SJSA1 (cell line): ENCODE measurements at regions not wholly inside any gene's neighbourhood (a gene's known extent, or its start where the extent isn't known, plus 50 kb on each side); places are given as distances from the start of the nearest gene placed in this dataset.

Experiments
- DNase-seq, 2 experiments: peaks; one replicate each; pipeline ENCODE4 v3.0.0-alpha.2; 2015 to 2020; ENCODE audit warnings: low spot score in 2 of 2, low read depth in 1 of 2
- H3K27ac ChIP-seq: fragments of 250-450 bp; sonication (Bioruptor Pico); 2 replicates; pipeline ENCODE4 v1.5.1; 2020; ENCODE audit warnings: mild to moderate bottlenecking, moderate library complexity
- H3K27me3 ChIP-seq: fragments of 250-450 bp; sonication (Bioruptor Pico); replicated peaks from 2 replicates; pipeline ENCODE4 v1.5.1; 2020; ENCODE audit warnings: mild to moderate bottlenecking, moderate library complexity
- H3K36me3 ChIP-seq: fragments of 250-450 bp; sonication (Bioruptor Pico); 2 replicates; pipeline ENCODE4 v1.5.1; 2020; ENCODE audit warnings: mild to moderate bottlenecking
- H3K4me1 ChIP-seq: fragments of 250-450 bp; sonication (Bioruptor Pico); replicated peaks from 2 replicates; pipeline ENCODE4 v1.6.1; 2021; ENCODE audit warnings: mild to moderate bottlenecking
- H3K4me3 ChIP-seq: fragments of 250-450 bp; sonication (Bioruptor Pico); 2 replicates; pipeline ENCODE4 v1.5.1; 2020; ENCODE audit warnings: mild to moderate bottlenecking
- H3K9me3 ChIP-seq: fragments of 250-450 bp; sonication (Bioruptor Pico); replicated peaks from 2 replicates; pipeline ENCODE4 v1.5.1; 2020; ENCODE audit warnings: mild to moderate bottlenecking

DNA sequence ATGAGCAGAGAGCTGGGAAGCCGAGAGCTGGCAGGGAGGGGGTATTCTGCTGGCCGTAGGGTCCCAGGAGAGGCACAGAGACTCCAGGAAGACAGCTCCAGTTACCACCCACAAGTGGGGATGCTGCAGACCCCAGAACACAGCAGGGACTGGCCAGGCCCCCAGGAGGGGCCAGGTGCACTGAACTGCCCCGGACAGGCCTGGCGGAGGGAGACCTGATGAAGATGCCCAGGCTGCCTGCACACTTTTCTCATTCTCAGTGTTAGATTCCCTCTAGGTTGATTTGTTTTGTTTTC is 110.8 kb downstream of the CPZ start:
- Histone ChIP-seq H3K4me3 (no peak overlapping the region), H3K27me3 (no peaks in the 10 kb centered on the region), H3K4me1 (no peaks in the 10 kb centered on the region), H3K9me3 (no peaks in the 10 kb centered on the region), H3K36me3 (no peaks in the 10 kb centered on the region), H3K27ac (no peak overlapping the region)
- DNase-seq, result peak in 1 of 2 experiments; percentile 5

- no peak overlapping the region for H3K4me3 ChIP-seq
- DNase-seq, result peak in 1 of 2 experiments; percentile 17
- H3K27me3 ChIP-seq, result no peaks in the 10 kb centered on the region
- no peaks in the 10 kb centered on the region for H3K36me3 ChIP-seq
- no peaks in the 10 kb centered on the region for H3K9me3 ChIP-seq
- H3K4me1 ChIP-seq, result no peaks in the 10 kb centered on the region
- H3K27ac ChIP-seq, result no peak overlapping the region
Measured at GRCh38 chr4:8702516-8703400, 110.2 kb downstream of the CPZ start.

DNA sequence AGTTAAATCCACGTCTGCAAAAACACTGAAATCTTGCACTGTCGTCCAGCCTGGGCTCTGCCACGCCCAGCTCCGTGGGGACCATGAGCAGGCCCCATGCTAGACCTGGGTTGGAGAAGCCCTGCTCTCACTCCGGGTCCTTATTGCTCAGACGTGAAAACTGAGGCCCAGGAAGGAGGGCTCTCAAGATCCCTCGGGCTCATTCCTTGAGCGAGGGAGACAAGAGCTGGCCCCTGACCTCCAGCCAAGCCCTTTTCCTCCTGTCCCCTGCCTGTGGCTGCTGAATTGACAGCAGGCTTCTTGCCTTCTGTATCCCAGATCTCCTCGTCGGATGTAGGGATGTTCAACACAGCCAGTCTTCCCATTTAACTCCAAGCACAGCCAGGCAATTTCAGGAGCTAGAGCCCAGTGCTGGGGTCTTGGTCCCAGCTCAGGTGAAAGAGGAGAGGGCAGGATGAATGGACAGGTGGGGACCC is 109.5 kb downstream of the CPZ start:
- Histone ChIP-seq H3K36me3 (no peaks in the 10 kb centered on the region), H3K27ac (no peak overlapping the region), H3K4me1 (no peaks in the 10 kb centered on the region), H3K27me3 (no peaks in the 10 kb centered on the region), H3K9me3 (no peaks in the 10 kb centered on the region), H3K4me3 (no peak overlapping the region)
- DNase-seq, result peak in 1 of 2 experiments; percentile 6

DNA sequence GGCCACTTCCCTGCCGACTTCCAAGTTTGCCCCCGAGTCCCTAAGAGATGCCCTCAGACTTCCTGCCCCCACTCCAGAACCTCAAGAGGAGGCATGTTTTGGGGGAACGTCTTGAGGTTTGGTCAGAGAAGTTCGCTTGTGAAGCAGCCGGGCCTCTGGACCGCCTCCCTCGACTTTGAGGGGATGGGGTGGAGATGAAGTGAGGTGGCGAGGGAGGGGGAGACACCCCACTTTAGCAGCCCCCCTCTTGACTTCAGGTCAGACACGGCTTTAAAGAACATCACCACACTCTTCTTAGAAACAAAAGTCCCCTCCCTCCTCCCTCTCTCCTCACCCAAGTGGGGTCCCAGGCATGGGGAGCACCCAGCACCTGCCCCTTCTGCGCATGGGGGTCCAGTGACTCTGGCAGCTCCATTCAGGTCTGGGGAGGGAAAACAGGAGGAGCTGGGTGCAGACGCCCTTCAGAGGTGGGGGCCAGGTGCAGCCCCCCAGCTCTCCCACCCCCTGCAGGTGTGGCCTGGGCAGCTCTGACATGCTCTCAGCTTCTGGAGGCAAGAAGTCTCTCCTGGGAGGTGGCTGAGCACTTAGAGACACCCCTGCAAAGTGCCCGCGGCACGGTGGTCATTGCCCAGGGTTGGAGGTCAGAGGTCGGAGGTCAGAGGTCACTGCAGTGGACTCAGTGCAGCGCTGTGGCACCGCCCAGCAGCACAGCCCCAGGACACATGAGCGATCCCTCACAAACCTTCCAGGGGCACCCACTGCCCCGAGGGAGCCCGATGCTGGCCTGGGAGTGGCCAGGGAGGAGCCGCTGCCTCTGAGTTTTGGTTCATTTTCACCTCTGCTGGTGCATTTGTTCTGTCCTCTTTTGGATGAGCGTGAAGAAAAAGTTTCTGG is 108.8 kb downstream of the CPZ start:
- no peak overlapping the region for H3K27ac ChIP-seq
- H3K27me3 ChIP-seq, result no peaks in the 10 kb centered on the region
- DNase-seq, result peak in 1 of 2 experiments; percentile 14
- H3K4me1 ChIP-seq, result no peaks in the 10 kb centered on the region
- H3K4me3 ChIP-seq, result no peak overlapping the region
- H3K36me3 ChIP-seq, result no peaks in the 10 kb centered on the region
- no peaks in the 10 kb centered on the region for H3K9me3 ChIP-seq

- H3K4me3 ChIP-seq, result no peak overlapping the region
- H3K27ac ChIP-seq, result no peak overlapping the region
- H3K36me3 ChIP-seq, result no peaks in the 10 kb centered on the region
- H3K4me1 ChIP-seq, result no peaks in the 10 kb centered on the region
- no peak for DNase-seq
- no peaks in the 10 kb centered on the region for H3K9me3 ChIP-seq
- no peaks in the 10 kb centered on the region for H3K27me3 ChIP-seq
Measured at GRCh38 chr4:8700531-8700930, 108.0 kb downstream of the CPZ start.

GRCh38 chr4:8699479-8700145 is 107.0 kb downstream of the CPZ start:
- Histone ChIP-seq H3K4me1 (no peaks in the 10 kb centered on the region), H3K4me3 (no peak overlapping the region), H3K9me3 (no peaks in the 10 kb centered on the region), H3K27me3 (no peaks in the 10 kb centered on the region), H3K27ac (no peak overlapping the region), H3K36me3 (no peaks in the 10 kb centered on the region)
- DNase-seq, result no peak

DNA sequence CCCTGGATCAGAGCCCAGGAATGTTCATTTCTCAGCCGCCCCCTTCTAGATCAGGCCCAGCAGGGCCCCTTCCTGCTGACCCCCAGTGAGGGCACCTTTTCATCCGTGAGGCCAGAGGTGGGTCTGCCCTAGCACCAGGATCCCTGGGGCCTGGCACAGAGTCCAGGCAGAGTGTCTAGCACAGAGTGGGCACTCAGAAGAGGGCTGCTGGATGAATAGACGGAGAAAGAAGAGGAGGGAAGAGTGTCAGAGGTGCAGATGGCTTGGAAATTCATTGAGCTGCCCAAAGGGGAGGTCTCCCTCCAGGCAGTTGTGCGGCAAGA is 106.5 kb downstream of the CPZ start:
- Histone ChIP-seq H3K4me1 (no peaks in the 10 kb centered on the region), H3K27me3 (no peaks in the 10 kb centered on the region)
- DNase-seq, result no peak

GRCh38 chr4:8698341-8699062 is 105.9 kb downstream of the CPZ start:
- H3K9me3 ChIP-seq, result no peaks in the 10 kb centered on the region
- no peak for DNase-seq
- no peaks in the 10 kb centered on the region for H3K27me3 ChIP-seq

More for the DNA sequence above, 106.5 kb downstream of the CPZ start:
- H3K36me3 ChIP-seq, result no peaks in the 10 kb centered on the region
- no peak overlapping the region for H3K27ac ChIP-seq
- H3K9me3 ChIP-seq, result no peaks in the 10 kb centered on the region
- no peak overlapping the region for H3K4me3 ChIP-seq

DNA sequence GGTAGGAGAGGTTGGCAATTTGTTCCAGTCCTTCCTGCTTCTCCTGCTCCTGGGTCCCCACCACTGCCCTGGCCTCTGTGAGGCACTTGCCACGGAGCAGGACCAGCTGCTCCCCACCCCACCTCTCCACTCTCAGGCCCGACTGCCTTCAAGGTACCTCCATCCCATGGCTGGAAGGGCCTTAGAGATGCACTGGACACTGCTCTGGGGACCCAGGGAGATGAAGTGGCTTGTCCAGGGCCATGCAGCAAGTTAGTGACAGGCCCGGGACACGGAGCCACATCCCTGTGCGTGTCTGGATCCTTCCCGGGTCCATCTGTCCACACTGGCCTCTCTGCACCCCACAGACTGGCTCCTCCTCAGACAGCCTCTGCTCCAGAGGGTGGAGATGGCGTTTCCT is 105.3 kb downstream of the CPZ start:
- no peak for DNase-seq
- no peaks in the 10 kb centered on the region for H3K27me3 ChIP-seq
- H3K4me3 ChIP-seq, result no peak overlapping the region
- H3K4me1 ChIP-seq, result no peaks in the 10 kb centered on the region
- H3K27ac ChIP-seq, result no peak overlapping the region
- H3K9me3 ChIP-seq, result no peaks in the 10 kb centered on the region
- no peaks in the 10 kb centered on the region for H3K36me3 ChIP-seq

More at GRCh38 chr4:8698341-8699062, 105.9 kb downstream of the CPZ start:
- Histone ChIP-seq H3K36me3 (no peaks in the 10 kb centered on the region), H3K4me1 (no peaks in the 10 kb centered on the region), H3K4me3 (no peak overlapping the region), H3K27ac (no peak overlapping the region)

DNA sequence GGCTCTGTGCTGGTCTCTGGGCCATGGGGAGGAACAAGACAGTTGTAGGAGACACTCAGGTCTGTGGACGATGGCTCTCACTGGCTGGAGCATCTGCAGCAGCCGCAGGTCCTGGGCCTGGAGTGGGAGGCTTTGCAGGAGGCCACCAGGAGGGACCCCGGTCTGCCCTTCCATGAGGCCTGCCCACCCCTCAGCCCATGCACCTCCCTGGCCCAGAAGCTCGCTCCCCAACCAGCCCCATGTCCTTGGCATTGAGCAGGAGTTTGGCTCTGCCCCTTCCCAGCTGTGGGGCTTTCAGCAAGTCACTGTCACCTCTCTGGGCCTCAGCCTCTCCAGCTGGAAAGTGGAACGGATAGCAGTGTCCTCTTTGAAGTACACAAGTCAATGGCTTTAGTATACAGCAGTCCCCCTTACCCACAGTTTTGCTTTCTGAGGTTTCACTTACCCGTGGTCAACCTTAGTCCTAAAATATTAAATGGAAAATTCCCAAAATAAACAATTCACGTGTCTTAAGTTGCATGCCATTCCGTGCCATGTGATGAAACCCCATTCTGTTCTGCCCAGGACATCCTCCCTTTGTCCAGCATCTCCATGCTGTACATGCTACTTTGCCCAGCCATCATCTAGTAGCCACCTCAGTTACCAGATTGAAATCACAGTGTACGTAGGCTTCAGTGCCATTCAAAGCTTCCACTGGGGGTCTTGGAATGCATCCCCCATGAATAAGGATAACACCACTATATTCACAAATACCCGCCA is 104.0 kb downstream of the CPZ start:
- no peaks in the 10 kb centered on the region for H3K4me1 ChIP-seq
- H3K9me3 ChIP-seq, result no peaks in the 10 kb centered on the region
- H3K4me3 ChIP-seq, result no peak overlapping the region
- peak in 1 of 2 experiments; percentile 16 for DNase-seq
- H3K27me3 ChIP-seq, result no peaks in the 10 kb centered on the region
- H3K27ac ChIP-seq, result no peak overlapping the region
- H3K36me3 ChIP-seq, result no peaks in the 10 kb centered on the region

- Histone ChIP-seq H3K4me1 (no peaks in the 10 kb centered on the region), H3K9me3 (no peaks in the 10 kb centered on the region), H3K36me3 (no peaks in the 10 kb centered on the region), H3K27ac (no peak overlapping the region), H3K27me3 (no peaks in the 10 kb centered on the region), H3K4me3 (no peak overlapping the region)
- peak in 1 of 2 experiments; percentile 13 for DNase-seq
Measured at GRCh38 chr4:8695237-8696219, 103.0 kb downstream of the CPZ start.

DNA sequence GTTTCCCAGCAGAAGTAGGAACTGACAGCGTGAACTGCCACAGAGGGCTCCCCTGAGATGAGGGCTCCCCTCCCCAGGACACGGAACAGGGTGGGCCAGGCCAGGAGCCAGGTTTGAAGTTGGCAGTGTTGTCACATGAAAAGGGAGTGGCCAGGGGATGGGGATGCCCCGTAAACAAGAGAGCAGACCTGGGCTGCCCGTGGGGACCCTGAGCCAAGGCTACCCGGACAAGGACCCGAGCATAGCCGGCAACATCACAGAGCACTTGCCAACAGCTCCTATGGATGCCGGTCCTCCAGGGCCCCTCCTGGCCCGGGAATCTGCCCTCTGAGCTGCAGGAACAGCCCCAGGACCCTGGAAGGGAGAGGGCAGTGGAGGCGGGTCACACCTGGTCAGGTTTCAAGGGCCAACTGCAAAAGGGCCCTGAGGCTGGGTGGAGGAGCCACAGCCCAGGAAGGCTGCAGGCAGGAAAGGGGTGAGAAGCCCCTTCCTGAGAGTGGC is 102.1 kb downstream of the CPZ start:
- Histone ChIP-seq H3K4me3 (no peak overlapping the region), H3K36me3 (no peaks in the 10 kb centered on the region), H3K9me3 (no peaks in the 10 kb centered on the region), H3K27me3 (no peaks in the 10 kb centered on the region), H3K4me1 (no peaks in the 10 kb centered on the region), H3K27ac (no peak overlapping the region)
- DNase-seq, result peak in 1 of 2 experiments; percentile 32
